HFFc6 (cell line): ENCODE measurements at regions not wholly inside any gene's neighbourhood (a gene's known extent, or its start where the extent isn't known, plus 50 kb on each side); places are given as distances from the start of the nearest gene placed in this dataset.

Source experiments
- DNase-seq: peaks from one replicate; pipeline ENCODE4 v3.0.0-alpha.2; 2018
- H3K27ac Mint-ChIP-seq: 2 replicates; pipeline ENCODE4 v1.8.0; 2020; ENCODE audit warnings: mild to moderate bottlenecking, mixed read lengths
- H3K27me3 Mint-ChIP-seq: 2 replicates; pipeline ENCODE4 v1.8.0; 2021; ENCODE audit warnings: mild to moderate bottlenecking, moderate library complexity, mixed read lengths; ENCODE audit not compliant: insufficient read depth
- H3K36me3 Mint-ChIP-seq: 2 replicates; pipeline ENCODE4 v1.8.0; 2021; ENCODE audit warnings: low read depth, mixed read lengths
- H3K4me1 Mint-ChIP-seq: 2 replicates; pipeline ENCODE4 v1.8.0; 2020; ENCODE audit warnings: low read depth, mixed read lengths
- H3K4me3 Mint-ChIP-seq: 2 replicates; pipeline ENCODE4 v1.8.0; 2020; ENCODE audit warnings: mild to moderate bottlenecking, moderate library complexity, mixed read lengths
- H3K9me3 Mint-ChIP-seq: 2 replicates; pipeline ENCODE4 v1.8.0; 2020; ENCODE audit warnings: mild to moderate bottlenecking, mixed read lengths
- CTCF ChIP-seq: fragments of 200-600 bp; sonication (generic); IDR thresholded peaks from 2 replicates; pipeline ENCODE4 v1.5.0; 2021; ENCODE audit warnings: antibody characterized with exemption, mild to moderate bottlenecking

GRCh38 chr12:17550011-17550410, 540.0 kb downstream of the RERGL start:
- Mint-ChIP-seq H3K36me3 (peaks cover 4% of the 10 kb centered on the region; the same call in 1 of the 2 replicates), H3K9me3 (peaks cover 55% of the 10 kb centered on the region), H3K27me3 (no peaks in the 10 kb centered on the region; the same call in 1 of the 2 replicates), H3K4me3 (no peak overlapping the region), H3K27ac (no peak overlapping the region), H3K4me1 (no peaks in the 10 kb centered on the region)
- TF ChIP-seq CTCF: no peak
- DNase-seq: no peak

GRCh38 chr12:17540921-17541320, 549.1 kb downstream of the RERGL start:
- Mint-ChIP-seq H3K27ac (no peak overlapping the region), H3K27me3 (no peaks in the 10 kb centered on the region), H3K4me3 (no peak overlapping the region), H3K4me1 (no peaks in the 10 kb centered on the region), H3K9me3 (peaks cover 53% of the 10 kb centered on the region), H3K36me3 (no peaks in the 10 kb centered on the region)
- no peak for TF ChIP-seq CTCF
- DNase-seq: no peak

DNA sequence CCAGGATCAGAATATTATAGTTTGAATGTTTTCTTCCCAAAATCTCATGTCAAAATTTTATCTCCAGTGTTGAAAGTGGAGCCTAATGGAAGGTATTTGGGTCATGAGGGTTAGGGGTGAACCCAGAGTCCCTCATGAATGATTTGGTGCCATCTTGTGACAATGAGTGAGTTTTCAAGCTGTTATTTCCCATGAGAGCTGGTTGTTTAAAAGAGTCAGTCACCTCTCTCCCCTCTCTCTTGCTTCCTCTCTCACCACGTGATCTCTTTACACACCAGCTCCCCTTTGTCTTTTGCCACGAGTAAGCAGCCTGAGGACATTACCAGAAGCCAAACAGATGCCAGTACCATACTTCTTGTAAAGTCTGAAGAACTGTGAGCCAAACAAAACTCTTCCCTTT, 561.6 kb downstream of the RERGL start:
- Mint-ChIP-seq H3K9me3 (peaks cover 41% of the 10 kb centered on the region), H3K27me3 (no peaks in the 10 kb centered on the region), H3K4me3 (no peak overlapping the region), H3K4me1 (no peaks in the 10 kb centered on the region), H3K36me3 (no peaks in the 10 kb centered on the region), H3K27ac (no peak overlapping the region)
- DNase-seq: no peak
- TF ChIP-seq CTCF: no peak

DNA sequence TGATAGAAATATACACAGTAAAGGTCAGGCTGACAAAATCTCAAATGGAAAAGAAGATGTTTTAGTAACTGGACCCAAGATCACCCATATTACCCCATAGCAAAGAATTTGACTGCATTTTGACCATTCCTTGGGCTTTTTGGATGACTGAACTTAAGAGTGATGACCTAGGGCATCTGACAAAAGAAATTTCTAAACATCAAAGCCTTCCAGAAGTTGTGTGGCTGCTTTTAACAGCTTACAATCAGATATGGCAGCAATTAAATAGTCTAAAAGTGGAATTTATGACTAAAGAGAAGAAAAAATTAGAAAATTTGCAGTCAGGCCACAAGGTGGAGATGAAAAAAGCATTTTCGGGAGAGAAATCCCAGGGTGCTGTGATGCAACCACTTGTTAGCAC, 563.0 kb downstream of the RERGL start:
- Mint-ChIP-seq H3K9me3 (peaks cover 42% of the 10 kb centered on the region), H3K4me1 (no peaks in the 10 kb centered on the region), H3K27ac (no peak overlapping the region), H3K27me3 (no peaks in the 10 kb centered on the region), H3K36me3 (no peaks in the 10 kb centered on the region), H3K4me3 (no peak overlapping the region)
- DNase-seq: no peak
- no peak for TF ChIP-seq CTCF

- no peak for TF ChIP-seq CTCF
- no peaks in the 10 kb centered on the region for H3K36me3 Mint-ChIP-seq
These were observed 578.6 kb downstream of the RERGL start for GRCh38 chr12:17511369-17511768.

GRCh38 chr12:17507336-17507735, 582.7 kb downstream of the RERGL start:
- Mint-ChIP-seq H3K36me3 (no peaks in the 10 kb centered on the region), H3K27me3 (no peaks in the 10 kb centered on the region), H3K4me1 (no peaks in the 10 kb centered on the region), H3K4me3 (no peak overlapping the region), H3K27ac (no peak overlapping the region), H3K9me3 (peaks cover 21% of the 10 kb centered on the region)
- no peak for DNase-seq
- no peak for TF ChIP-seq CTCF

More at GRCh38 chr12:17511369-17511768, 578.6 kb downstream of the RERGL start:
- Mint-ChIP-seq H3K27me3 (no peaks in the 10 kb centered on the region), H3K9me3 (peaks cover 21% of the 10 kb centered on the region), H3K4me3 (no peak overlapping the region), H3K27ac (no peak overlapping the region), H3K4me1 (no peaks in the 10 kb centered on the region)
- no peak for DNase-seq
